Gastroesophageal sphincter (tissue), 4 donors: ENCODE measurements at regions not wholly inside any gene's neighbourhood (a gene's known extent, or its start where the extent isn't known, plus 50 kb on each side); places are given as distances from the start of the nearest gene placed in this dataset.

ENCODE experiments used
- ATAC-seq: fragments of 150-250 bp; one replicate; pipeline ENCODE4 v1.9.1; 2016; ENCODE audit warnings: mild to moderate bottlenecking, moderate library complexity
- H3K27ac ChIP-seq, 4 donors: fragments of 200-600 bp; sonication (generic) in 3 of 4; 1 replicate in 3 of 4; 2 replicates in 1 of 4; pipeline ENCODE4 v1.5.1; 2016 to 2019
- H3K27me3 ChIP-seq: fragments of 200-600 bp; sonication (generic); one replicate; pipeline ENCODE4 v1.5.1; 2019
- H3K36me3 ChIP-seq, 2 donors: fragments of 200-600 bp; sonication (generic); one replicate each; pipeline ENCODE4 v1.5.1; 2019; ENCODE audit warnings: control low read depth in 1 of 2
- H3K4me1 ChIP-seq, 3 donors: fragments of 200-600 bp; sonication (generic); 1 replicate in 2 of 3; 2 replicates in 1 of 3; pipeline ENCODE4 v1.5.1; 2016 to 2019; ENCODE audit warnings: control low read depth in 2 of 3
- H3K4me3 ChIP-seq, 2 donors: fragments of 200-600 bp; sonication (generic); one replicate each; pipeline ENCODE4 v1.5.1; 2019; ENCODE audit warnings: mild to moderate bottlenecking in 1 of 2, moderate library complexity in 1 of 2
- H3K9me3 ChIP-seq, 3 donors: fragments of 200-600 bp; sonication (generic); one replicate each; pipeline ENCODE4 v1.5.1; 2017 to 2019; ENCODE audit warnings: control low read depth in 2 of 3
- CTCF ChIP-seq, 4 experiments: fragments of 200-600 bp in 2 of 4; fragments of 450-650 bp in 2 of 4; sonication (generic) in 1 of 4; IDR thresholded peaks; one replicate each; pipeline ENCODE4 v1.5.1; 2017 to 2019; ENCODE audit warnings: antibody characterized with exemption in 4 of 4, mild to moderate bottlenecking in 2 of 4, moderate library complexity in 2 of 4
- EP300 ChIP-seq: sonication (generic); formaldehyde crosslinking; IDR thresholded peaks from one replicate; pipeline ENCODE4 v1.6.1; 2017; ENCODE audit warnings: antibody characterized with exemption, mild to moderate bottlenecking
- POLR2A ChIP-seq, 2 donors: fragments of 450-650 bp; IDR thresholded peaks; one replicate each; pipeline ENCODE4 v1.6.1; 2017; ENCODE audit warnings: antibody characterized with exemption in 2 of 2, mild to moderate bottlenecking in 2 of 2, moderate library complexity in 1 of 2
- POLR2AphosphoS5 ChIP-seq: sonication (generic); formaldehyde crosslinking; IDR thresholded peaks from one replicate; pipeline ENCODE4 v1.6.1; 2017; ENCODE audit warnings: antibody characterized with exemption
- WGBS, 2 donors: methylation state at CpG; one replicate each; pipeline ENCODE4 v1.1.5; 2018; ENCODE audit warnings: low coverage in 1 of 2; 5-methylcytosine and 5-hydroxymethylcytosine counted together

- no peak overlapping the region for H3K27ac ChIP-seq
- no peaks in the 10 kb centered on the region for H3K4me1 ChIP-seq
- WGBS, 2 donors: 66 to 76% methylated on average over 4 to 6 of the region's 6 CpGs
- TF ChIP-seq POLR2A (IDR thresholded peaks at IDR 0.05) (no peak), EP300 (no peak)
- H3K9me3 ChIP-seq: no peaks in the 10 kb centered on the region
- H3K36me3 ChIP-seq: no peaks in the 10 kb centered on the region
- H3K27me3 ChIP-seq: no peaks in the 10 kb centered on the region
- no peak overlapping the region for H3K4me3 ChIP-seq
- ATAC-seq: no peak
Observed at GRCh38 chr2:23235736-23236135, 149.2 kb upstream of the KLHL29 start.

GRCh38 chr2:23237147-23237546, 147.8 kb upstream of the KLHL29 start:
- Histone ChIP-seq H3K27ac (no peak overlapping the region), H3K27me3 (no peaks in the 10 kb centered on the region), H3K4me3 (no peak overlapping the region), H3K9me3 (no peaks in the 10 kb centered on the region), H3K4me1 (no peaks in the 10 kb centered on the region), H3K36me3 (no peaks in the 10 kb centered on the region)
- ATAC-seq: no peak
- TF ChIP-seq CTCF (IDR thresholded peaks at IDR 0.05): no peak
- no peak for TF ChIP-seq POLR2AphosphoS5
- TF ChIP-seq POLR2A (IDR thresholded peaks at IDR 0.05): no peak
- no peak for TF ChIP-seq EP300
- WGBS, 2 donors: 93 to 96% methylated on average over 6 to 7 of the region's 7 CpGs

- H3K27me3 ChIP-seq: no peaks in the 10 kb centered on the region
- peaks cover 0 to 4% (median 2%) of the 10 kb centered on the region in 3 donors for H3K4me1 ChIP-seq
- H3K27ac ChIP-seq: no peak overlapping the region
- 82 to 85% methylated on average over 3 to 4 of the region's 4 CpGs for WGBS, 2 donors
- TF ChIP-seq POLR2AphosphoS5: no peak
- no peak for TF ChIP-seq POLR2A (IDR thresholded peaks at IDR 0.05)
- TF ChIP-seq EP300: no peak
- TF ChIP-seq CTCF (IDR thresholded peaks at IDR 0.05): no peak
- ATAC-seq: no peak
- H3K9me3 ChIP-seq: no peaks in the 10 kb centered on the region
- no peak overlapping the region for H3K4me3 ChIP-seq
- no peaks in the 10 kb centered on the region for H3K36me3 ChIP-seq
Observed at GRCh38 chr2:23238011-23238657, 146.8 kb upstream of the KLHL29 start.

GRCh38 chr2:23239374-23239773, 145.6 kb upstream of the KLHL29 start:
- no peak for ATAC-seq
- TF ChIP-seq POLR2AphosphoS5 (no peak), POLR2A (IDR thresholded peaks at IDR 0.05) (no peak)

GRCh38 chr2:23241121-23241520, 143.9 kb upstream of the KLHL29 start:
- ATAC-seq: no peak
- H3K36me3 ChIP-seq: no peaks in the 10 kb centered on the region
- no peak for TF ChIP-seq POLR2AphosphoS5
- TF ChIP-seq EP300: no peak
- no peak for TF ChIP-seq CTCF (IDR thresholded peaks at IDR 0.05)
- TF ChIP-seq POLR2A (IDR thresholded peaks at IDR 0.05): no peak
- no peak overlapping the region for H3K27ac ChIP-seq
- 50 to 71% methylated on average over 1 of the region's 1 CpG for WGBS, 2 donors
- H3K9me3 ChIP-seq: no peaks in the 10 kb centered on the region
- H3K4me3 ChIP-seq: no peak overlapping the region
- peaks cover 0 to 13% (median 12%) of the 10 kb centered on the region in 3 donors for H3K4me1 ChIP-seq
- no peaks in the 10 kb centered on the region for H3K27me3 ChIP-seq

More at GRCh38 chr2:23239374-23239773, 145.6 kb upstream of the KLHL29 start:
- H3K9me3 ChIP-seq: no peaks in the 10 kb centered on the region
- H3K27me3 ChIP-seq: no peaks in the 10 kb centered on the region
- H3K4me3 ChIP-seq: no peak overlapping the region
- WGBS, 2 donors: 97% methylated on average over 5 of the region's 8 CpGs
- H3K36me3 ChIP-seq: no peaks in the 10 kb centered on the region
- no peak overlapping the region for H3K27ac ChIP-seq
- peaks cover 0 to 5% (median 3%) of the 10 kb centered on the region in 3 donors for H3K4me1 ChIP-seq

GRCh38 chr2:23241611-23242245, 143.3 kb upstream of the KLHL29 start:
- Histone ChIP-seq H3K9me3 (no peaks in the 10 kb centered on the region), H3K27ac (no peak overlapping the region), H3K36me3 (no peaks in the 10 kb centered on the region), H3K27me3 (no peaks in the 10 kb centered on the region), H3K4me3 (no peak overlapping the region), H3K4me1 (peaks cover 0 to 13% (median 12%) of the 10 kb centered on the region in 3 donors)
- 83 to 92% methylated on average over 5 to 9 of the region's 12 CpGs for WGBS, 2 donors
- ATAC-seq: no peak
- TF ChIP-seq EP300 (no peak), CTCF (IDR thresholded peaks at IDR 0.05) (no peak), POLR2A (IDR thresholded peaks at IDR 0.05) (no peak), POLR2AphosphoS5 (no peak)
